SK-N-MC (cell line): ENCODE measurements at regions not wholly inside any gene's neighbourhood (a gene's known extent, or its start where the extent isn't known, plus 50 kb on each side); places are given as distances from the start of the nearest gene placed in this dataset.

ENCODE experiments used
- DNase-seq: peaks from one replicate; pipeline ENCODE4 v3.0.0-alpha.2; 2011; ENCODE audit warnings: low read depth, low spot score
- H3K27ac ChIP-seq: fragments of 200-600 bp; sonication (generic); 2 replicates; pipeline ENCODE4 v1.5.1; 2016; ENCODE audit warnings: mixed run types
- H3K36me3 ChIP-seq: fragments of 200-600 bp; sonication (generic); 2 replicates; pipeline ENCODE4 v1.6.1; 2017; ENCODE audit warnings: antibody characterized with exemption, low read length, mixed read lengths; ENCODE audit not compliant: insufficient read depth
- H3K4me3 ChIP-seq: fragments of 200-600 bp; sonication (generic); 2 replicates; pipeline ENCODE4 v1.5.1; 2016
- H3K9ac ChIP-seq: fragments of 200-600 bp; sonication (generic); 2 replicates; pipeline ENCODE4 v1.8.0; 2017; ENCODE audit warnings: mixed run types, mixed read lengths; ENCODE audit not compliant: insufficient read length
- H3K9me3 ChIP-seq: fragments of 200-600 bp; sonication (generic); 2 replicates; pipeline ENCODE4 v1.6.1; 2017; ENCODE audit warnings: low read depth, mild to moderate bottlenecking, antibody characterized with exemption, low read length, moderate library complexity, mixed read lengths
- EZH2 ChIP-seq: fragments of 200-600 bp; sonication (generic); IDR thresholded peaks from one replicate; pipeline ENCODE4 v1.6.1; 2017; ENCODE audit warnings: antibody characterized with exemption
- FOXP2 ChIP-seq: optimal IDR thresholded peaks from 2 replicates; pipeline ENCODE3; 2011; ENCODE audit warnings: mild to moderate bottlenecking, moderate library complexity; ENCODE audit not compliant: insufficient read depth; ENCODE audit errors: extremely low read length, control extremely low read depth
- POLR2AphosphoS5 ChIP-seq: IDR thresholded peaks from 2 replicates; pipeline ENCODE4 v1.6.1; 2012; ENCODE audit warnings: mild to moderate bottlenecking, low read depth, low read length, borderline replicate concordance

GRCh38 chr4:89537281-89537680, 229.7 kb upstream of the GPRIN3 start:
- Histone ChIP-seq H3K4me3 (no peak overlapping the region), H3K27ac (no peak overlapping the region), H3K36me3 (no peaks in the 10 kb centered on the region), H3K9me3 (no peaks in the 10 kb centered on the region), H3K9ac (no peak overlapping the region)
- TF ChIP-seq POLR2AphosphoS5 (no peak), EZH2 (no peak), FOXP2 (no peak)
- DNase-seq = no peak

- no peak for DNase-seq
- no peak overlapping the region for H3K4me3 ChIP-seq
- H3K36me3 ChIP-seq = no peaks in the 10 kb centered on the region
- no peaks in the 10 kb centered on the region for H3K9me3 ChIP-seq
- H3K9ac ChIP-seq = no peak overlapping the region
- H3K27ac ChIP-seq = no peak overlapping the region
- TF ChIP-seq POLR2AphosphoS5 (no peak), FOXP2 (no peak), EZH2 (no peak)
Measured at GRCh38 chr4:89535251-89535650, 227.7 kb upstream of the GPRIN3 start.

- no peak for DNase-seq
- no peak for TF ChIP-seq POLR2AphosphoS5
- TF ChIP-seq FOXP2 = no peak
- TF ChIP-seq EZH2 = no peak
- Histone ChIP-seq H3K36me3 (no peaks in the 10 kb centered on the region), H3K9ac (no peak overlapping the region), H3K27ac (no peak overlapping the region), H3K4me3 (no peak overlapping the region), H3K9me3 (no peaks in the 10 kb centered on the region)
Measured at GRCh38 chr4:89534356-89534755, 226.8 kb upstream of the GPRIN3 start.

- Histone ChIP-seq H3K9ac (no peak overlapping the region), H3K4me3 (no peak overlapping the region), H3K36me3 (no peaks in the 10 kb centered on the region), H3K9me3 (no peaks in the 10 kb centered on the region), H3K27ac (no peak overlapping the region)
- DNase-seq = no peak
- TF ChIP-seq EZH2 (no peak), FOXP2 (no peak), POLR2AphosphoS5 (no peak)
Measured at GRCh38 chr4:89531932-89532640, 224.5 kb upstream of the GPRIN3 start.

- TF ChIP-seq FOXP2 = no peak
- no peak for TF ChIP-seq POLR2AphosphoS5
- TF ChIP-seq EZH2 = no peak
- Histone ChIP-seq H3K9ac (no peak overlapping the region), H3K9me3 (no peaks in the 10 kb centered on the region), H3K36me3 (no peaks in the 10 kb centered on the region), H3K4me3 (no peak overlapping the region), H3K27ac (no peak overlapping the region)
- no peak for DNase-seq
Measured at GRCh38 chr4:89528526-89529133, 221.0 kb upstream of the GPRIN3 start.

GRCh38 chr4:89521826-89522225, 214.2 kb upstream of the GPRIN3 start:
- H3K4me3 ChIP-seq = no peak overlapping the region
- H3K9ac ChIP-seq = no peak overlapping the region
- H3K36me3 ChIP-seq = no peaks in the 10 kb centered on the region
- no peak overlapping the region for H3K27ac ChIP-seq
- no peaks in the 10 kb centered on the region for H3K9me3 ChIP-seq
- TF ChIP-seq FOXP2 = no peak
- no peak for TF ChIP-seq POLR2AphosphoS5
- TF ChIP-seq EZH2 = no peak
- no peak for DNase-seq

GRCh38 chr4:89519771-89520320, 212.2 kb upstream of the GPRIN3 start:
- Histone ChIP-seq H3K27ac (no peak overlapping the region), H3K9ac (no peak overlapping the region), H3K36me3 (no peaks in the 10 kb centered on the region), H3K9me3 (no peaks in the 10 kb centered on the region), H3K4me3 (no peak overlapping the region)
- TF ChIP-seq POLR2AphosphoS5 (no peak), EZH2 (no peak), FOXP2 (no peak)
- DNase-seq = no peak

- Histone ChIP-seq H3K4me3 (no peak overlapping the region), H3K9me3 (no peaks in the 10 kb centered on the region), H3K27ac (no peak overlapping the region), H3K9ac (no peak overlapping the region), H3K36me3 (no peaks in the 10 kb centered on the region)
- TF ChIP-seq EZH2 (no peak), POLR2AphosphoS5 (no peak), FOXP2 (no peak)
- no peak for DNase-seq
Measured at GRCh38 chr4:89518259-89518658, 210.7 kb upstream of the GPRIN3 start.

- Histone ChIP-seq H3K9me3 (no peaks in the 10 kb centered on the region), H3K4me3 (no peak overlapping the region), H3K36me3 (no peaks in the 10 kb centered on the region), H3K27ac (no peak overlapping the region), H3K9ac (no peak overlapping the region)
- TF ChIP-seq FOXP2 = no peak
- TF ChIP-seq POLR2AphosphoS5 = no peak
- TF ChIP-seq EZH2 = no peak
- no peak for DNase-seq
Measured at GRCh38 chr4:89514811-89515210, 207.2 kb upstream of the GPRIN3 start.
